NCI-H2081 (cell line): ENCODE measurements at regions not wholly inside any gene's neighbourhood (a gene's known extent, or its start where the extent isn't known, plus 50 kb on each side); places are given as distances from the start of the nearest gene placed in this dataset.

Experiments used
- DNase-seq, 2 experiments: peaks; one replicate each; lab custom pipeline; 2025; lab: John Stamatoyannopoulos, UW

DNA sequence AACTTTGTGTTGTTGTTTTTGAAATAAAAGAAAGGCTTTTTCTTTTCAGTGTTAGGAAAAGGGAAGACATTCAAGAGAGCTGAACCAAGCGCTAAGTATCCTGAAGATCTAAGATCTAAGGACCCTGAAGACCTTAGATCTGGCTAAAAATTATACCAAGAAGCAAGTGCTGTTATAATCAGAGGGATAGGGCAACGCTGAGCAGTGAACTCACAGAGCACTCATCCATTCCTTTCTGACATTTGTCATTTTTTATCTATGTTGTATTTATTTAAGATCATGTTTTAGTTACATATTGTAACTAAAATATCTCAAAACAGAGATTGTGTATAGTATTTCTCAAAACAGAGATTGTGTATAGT is 60.5 kb upstream of the FAM216B start:
- DNase-seq: no peak

DNA sequence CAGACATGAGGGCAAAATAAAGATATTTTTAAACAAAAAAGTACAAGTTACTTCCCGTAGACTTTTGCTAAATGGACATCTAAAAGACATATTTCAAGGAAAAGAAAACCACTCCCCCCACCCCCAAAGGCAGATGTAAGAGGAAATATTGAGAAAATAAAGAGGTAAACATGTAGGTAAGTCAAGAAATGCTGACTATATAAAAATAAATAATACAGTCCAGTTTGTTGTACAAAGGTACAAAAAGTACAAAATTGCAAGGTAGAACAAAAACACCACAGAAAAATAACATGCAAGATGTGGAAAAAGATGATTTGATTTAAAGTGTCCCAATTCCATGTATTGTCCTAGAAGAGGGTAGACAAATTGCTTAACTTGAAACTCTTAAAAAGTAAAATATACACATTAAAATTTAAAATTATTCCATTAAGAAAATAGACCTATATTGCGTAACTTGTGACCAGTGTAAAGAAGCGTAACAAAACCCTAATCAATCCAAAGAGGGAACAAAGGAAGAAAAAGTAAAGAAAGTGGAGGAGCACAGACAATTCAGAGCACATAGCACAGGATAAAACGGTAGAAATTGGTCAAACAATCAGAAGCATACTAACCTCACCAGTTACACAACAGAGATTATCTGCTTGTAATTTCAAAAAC is 58.4 kb upstream of the FAM216B start:
- DNase-seq: no peak

DNA sequence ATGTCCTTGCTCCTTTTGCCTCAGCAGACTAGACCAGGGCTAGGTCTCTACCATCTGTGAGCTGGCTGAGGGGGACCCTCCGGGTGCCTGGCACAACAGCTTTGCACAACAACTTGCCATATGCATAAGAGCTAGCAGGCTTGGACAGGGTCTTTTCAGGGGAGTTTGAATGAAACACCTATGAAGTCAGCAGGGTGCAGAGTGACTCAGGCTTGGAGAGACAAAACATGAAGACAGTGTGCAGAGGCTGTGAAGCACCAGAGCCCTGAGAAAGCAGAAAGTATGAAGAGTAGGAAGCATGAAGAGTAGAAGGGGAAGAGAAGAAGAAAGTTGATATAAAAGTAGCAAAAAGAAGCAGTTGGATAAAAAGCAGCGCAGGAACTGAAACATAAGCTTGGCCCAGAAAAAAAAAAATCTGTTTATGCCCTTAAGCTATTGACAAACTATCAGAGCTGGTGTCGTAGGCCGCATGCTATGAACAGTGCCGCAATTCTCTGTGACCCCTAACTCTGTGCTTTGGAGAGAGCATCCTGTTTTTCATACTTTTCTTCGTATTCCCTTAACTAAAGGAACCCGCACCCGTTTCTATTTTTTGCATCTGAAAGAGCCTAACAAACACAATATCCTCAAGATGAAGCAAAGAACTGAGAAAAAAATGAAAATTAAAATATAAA is 52.7 kb upstream of the FAM216B start:
- DNase-seq: no peak

DNA sequence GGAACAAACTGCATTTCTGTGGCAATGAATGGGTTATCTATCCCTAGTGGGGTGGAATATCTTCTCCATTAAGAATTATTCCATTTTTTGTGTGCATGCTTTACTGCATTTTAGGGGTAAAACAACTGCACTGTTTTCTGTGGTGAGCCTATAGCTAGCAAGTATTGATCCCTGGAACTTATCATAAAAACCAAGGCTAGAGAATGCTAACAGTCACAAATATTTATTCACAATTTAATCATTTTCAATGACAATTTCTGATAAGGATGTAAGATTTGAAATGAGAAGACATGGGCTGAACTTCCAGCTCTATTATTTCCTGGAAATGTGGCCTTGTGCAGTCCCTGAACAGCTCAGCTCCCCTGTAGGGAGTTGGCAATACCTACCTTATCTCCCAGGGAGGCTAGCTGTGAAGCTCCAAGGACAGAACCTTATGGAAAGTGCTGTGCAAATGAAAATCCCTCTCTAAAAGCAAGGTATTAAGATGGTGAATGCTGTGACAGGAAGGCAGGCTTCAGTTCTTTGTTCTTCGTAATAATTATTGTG is 51.5 kb upstream of the FAM216B start:
- no peak for DNase-seq
